NOMO-1 (cell line): ENCODE measurements at regions not wholly inside any gene's neighbourhood (a gene's known extent, or its start where the extent isn't known, plus 50 kb on each side); places are given as distances from the start of the nearest gene placed in this dataset.
"Not testable (repeated sequence)": the region's sequence is repeated elsewhere in the genome, so short reads cannot be mapped to it uniquely, and the experiment has no call there.

Source experiments
- DNase-seq, 2 experiments: peaks; one replicate each; lab custom pipeline; 2025; ENCODE audit not compliant: unreplicated experiment in 2 of 2; lab: John Stamatoyannopoulos, UW

GRCh38 chr14:86072116-86072894 is 542.4 kb downstream of the FLRT2 start:
- DNase-seq: no peak

- DNase-seq: no peak
Measured at GRCh38 chr14:86066651-86067050, 536.7 kb downstream of the FLRT2 start.

- DNase-seq: no peak
Measured at GRCh38 chr14:86065407-86065806, 535.5 kb downstream of the FLRT2 start.

GRCh38 chr14:86064595-86064994 is 534.7 kb downstream of the FLRT2 start:
- not testable (repeated sequence) for DNase-seq

- DNase-seq: peak; percentile 32 to 42
Measured at GRCh38 chr14:86057018-86057667, 527.2 kb downstream of the FLRT2 start.

- peak in 1 of 2 experiments; percentile 4 for DNase-seq
Measured at GRCh38 chr14:86055512-86056075, 525.6 kb downstream of the FLRT2 start.

- no peak for DNase-seq
Measured at GRCh38 chr14:86052868-86053267, 522.9 kb downstream of the FLRT2 start.

- DNase-seq: no peak
Measured at GRCh38 chr14:86050757-86051156, 520.8 kb downstream of the FLRT2 start.

- no peak for DNase-seq
Measured at GRCh38 chr14:86050072-86050683, 520.2 kb downstream of the FLRT2 start.

- DNase-seq: no peak
Measured at GRCh38 chr14:86039176-86039575, 509.2 kb downstream of the FLRT2 start.

- DNase-seq: peak; percentile 20 to 21
Measured at GRCh38 chr14:86038387-86039042, 508.6 kb downstream of the FLRT2 start.

GRCh38 chr14:86035882-86036281 is 505.9 kb downstream of the FLRT2 start:
- DNase-seq: peak; percentile 7 to 15

GRCh38 chr14:86027990-86028389 is 498.0 kb downstream of the FLRT2 start:
- no peak for DNase-seq

- DNase-seq: peak; percentile 25 to 57
Measured at GRCh38 chr14:86027144-86027543, 497.2 kb downstream of the FLRT2 start.

GRCh38 chr14:86022031-86022629 is 492.2 kb downstream of the FLRT2 start:
- DNase-seq: no peak

- DNase-seq: no peak
Measured at GRCh38 chr14:86020841-86021240, 490.9 kb downstream of the FLRT2 start.

GRCh38 chr14:86015941-86016340 is 486.0 kb downstream of the FLRT2 start:
- DNase-seq: no peak

- DNase-seq: no peak
Measured at GRCh38 chr14:86015511-86015910, 485.6 kb downstream of the FLRT2 start.

GRCh38 chr14:86013641-86014040 is 483.7 kb downstream of the FLRT2 start:
- DNase-seq: no peak

GRCh38 chr14:86012461-86012860 is 482.5 kb downstream of the FLRT2 start:
- DNase-seq: no peak

- no peak for DNase-seq
Measured at GRCh38 chr14:86003998-86004397, 474.1 kb downstream of the FLRT2 start.
